ENCODE measurements at regions not wholly inside any gene's neighbourhood (a gene's known extent, or its start where the extent isn't known, plus 50 kb on each side); places are given as distances from the start of the nearest gene placed in this dataset.

- TF ChIP-seq CTCF (IDR thresholded peaks at IDR 0.05) (no peak), POLR2A (IDR thresholded peaks at IDR 0.05) (no peak)
Observed at GRCh38 chr21:22795644-22796043, 1797.4 kb downstream of the NCAM2 start.

Data from uterus (tissue), 2 donors.